ENCODE measurements at regions not wholly inside any gene's neighbourhood (a gene's known extent, or its start where the extent isn't known, plus 50 kb on each side); places are given as distances from the start of the nearest gene placed in this dataset.

GRCh38 chr18:38464024-38464423, 898.4 kb upstream of the CELF4 start:
- no peak for DNase-seq

- no peak for DNase-seq
Observed at GRCh38 chr18:38460657-38461056, 895.1 kb upstream of the CELF4 start.

DNA sequence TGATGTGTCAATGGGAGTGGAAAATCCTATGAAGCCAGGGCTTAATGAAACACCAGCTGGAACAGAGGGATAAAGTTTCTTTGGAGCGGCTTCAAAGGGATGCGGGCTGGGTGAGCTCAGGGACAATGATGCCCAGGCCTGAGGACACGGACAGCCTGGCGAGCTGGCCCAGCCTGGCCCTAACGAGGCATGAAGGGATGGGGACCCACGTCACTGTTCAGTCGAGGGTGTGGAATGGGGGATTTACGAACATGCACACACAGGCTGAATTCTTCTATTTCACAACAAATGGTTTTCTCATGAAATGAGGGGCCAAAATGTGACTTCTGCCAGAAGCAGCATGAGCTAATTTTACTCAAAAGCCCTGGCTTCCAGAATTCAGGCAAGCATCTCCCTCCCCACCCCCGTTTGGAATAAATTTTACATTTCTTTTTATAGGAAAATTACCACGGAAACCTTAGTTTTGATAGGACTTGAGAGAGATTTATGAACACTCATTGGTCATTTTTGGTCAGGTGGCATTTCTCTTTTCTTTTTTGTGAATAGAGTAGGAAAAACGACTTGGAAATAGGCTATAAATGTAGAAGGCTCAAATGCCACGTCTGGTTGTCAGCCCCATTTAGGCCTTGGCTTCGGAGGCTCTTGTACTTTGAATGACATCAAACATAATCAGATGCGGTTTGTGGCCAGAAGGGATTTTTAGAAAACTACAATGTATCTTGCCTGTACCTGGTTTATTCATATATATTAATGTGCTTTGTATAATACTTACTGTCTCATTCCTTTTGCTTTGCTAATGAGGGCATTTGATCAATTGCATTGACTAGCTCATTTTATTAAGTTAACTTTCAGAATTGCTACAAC, 893.8 kb upstream of the CELF4 start:
- no peak for DNase-seq

DNA sequence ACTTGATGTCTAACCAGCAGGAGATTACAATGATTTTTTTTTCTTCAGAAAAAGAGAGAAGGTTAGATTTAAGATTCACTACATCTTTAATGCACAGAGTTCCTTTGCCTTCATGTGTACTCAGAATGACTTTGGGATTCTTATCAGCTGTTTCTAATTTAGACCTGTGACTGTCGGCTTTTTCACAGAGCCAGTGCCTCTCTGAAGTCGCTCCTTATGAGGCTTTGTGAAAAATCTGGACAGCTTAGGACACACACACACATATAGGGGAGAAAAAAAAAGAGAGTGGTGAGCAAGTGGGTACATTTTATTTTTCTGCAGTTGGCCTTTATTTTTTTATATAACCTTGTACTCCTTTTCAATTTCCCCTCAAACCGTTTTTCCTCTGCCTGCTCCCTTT, 893.1 kb upstream of the CELF4 start:
- no peak for DNase-seq

DNA sequence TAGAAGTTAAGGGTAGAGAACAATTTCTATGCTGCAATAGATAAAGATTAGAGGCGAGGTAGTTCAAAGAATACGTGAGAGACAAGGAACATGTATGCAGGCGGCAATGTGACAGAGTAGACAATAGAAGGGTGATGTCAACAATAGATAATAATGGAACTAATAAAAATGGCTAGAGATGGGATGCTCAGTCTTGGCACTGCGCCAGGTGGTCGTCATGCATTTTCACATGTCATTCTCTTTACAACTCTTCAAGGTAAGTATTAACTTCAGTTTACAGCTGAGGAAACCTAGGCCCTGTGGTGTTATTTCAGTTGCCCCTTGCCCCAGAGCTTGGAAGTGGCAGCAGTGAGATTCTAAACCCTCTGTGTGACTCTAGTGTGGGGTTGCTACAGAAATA, 890.7 kb upstream of the CELF4 start:
- no peak for DNase-seq

DNA sequence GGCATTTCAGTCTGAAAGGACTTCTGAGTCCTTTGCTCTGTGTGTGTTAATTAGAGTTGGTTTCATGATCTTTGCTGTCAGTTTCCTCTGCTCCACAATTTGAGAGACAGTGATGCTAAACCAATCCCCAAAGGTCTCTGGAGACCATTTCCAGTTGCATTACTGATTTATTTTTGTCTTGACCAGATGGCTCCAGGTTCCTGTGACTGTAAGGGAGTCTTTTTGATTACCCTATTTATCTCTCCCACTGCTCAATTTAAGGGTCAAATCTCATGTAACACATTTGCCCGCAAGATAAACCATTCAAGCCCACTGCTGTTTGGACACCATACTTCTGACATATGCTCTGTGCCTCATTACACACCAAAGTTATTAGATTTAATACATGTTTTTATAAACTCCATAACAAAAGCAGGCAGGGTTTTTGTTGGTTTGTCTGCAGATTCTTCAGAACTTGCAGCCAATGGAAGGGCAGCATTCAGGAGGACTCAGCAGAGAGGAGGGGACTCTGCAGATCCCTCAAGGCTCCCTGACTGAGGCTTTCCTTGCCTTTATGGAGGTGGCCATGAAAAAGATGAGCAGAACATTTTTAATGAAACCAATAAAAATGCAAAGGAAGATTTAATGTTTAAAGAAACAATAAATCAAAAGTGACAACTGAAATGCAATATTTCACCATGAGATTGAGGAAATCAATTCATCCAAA, 889.3 kb upstream of the CELF4 start:
- no peak for DNase-seq

DNA sequence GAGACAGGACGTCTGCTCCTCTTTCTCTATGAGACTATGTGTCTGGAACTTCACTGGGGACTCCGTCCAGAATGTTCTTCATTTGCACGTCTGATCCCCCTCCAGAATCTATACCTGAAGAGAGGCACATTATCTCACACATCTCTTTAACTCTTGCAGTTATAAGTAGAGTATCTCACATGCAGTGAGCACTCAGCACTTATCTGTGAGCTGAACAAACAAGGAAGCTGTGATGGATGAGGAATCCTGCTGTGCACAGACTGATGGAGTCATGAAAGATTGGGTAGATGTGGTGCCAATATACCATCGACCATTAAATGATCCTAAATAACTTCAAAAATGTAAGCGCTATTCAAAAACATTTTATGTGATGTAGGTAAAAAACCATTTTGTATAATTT, 888.3 kb upstream of the CELF4 start:
- DNase-seq = no peak

GRCh38 chr18:38450876-38451275, 885.3 kb upstream of the CELF4 start:
- no peak for DNase-seq

GRCh38 chr18:38445804-38446145, 880.2 kb upstream of the CELF4 start:
- no peak for DNase-seq

DNA sequence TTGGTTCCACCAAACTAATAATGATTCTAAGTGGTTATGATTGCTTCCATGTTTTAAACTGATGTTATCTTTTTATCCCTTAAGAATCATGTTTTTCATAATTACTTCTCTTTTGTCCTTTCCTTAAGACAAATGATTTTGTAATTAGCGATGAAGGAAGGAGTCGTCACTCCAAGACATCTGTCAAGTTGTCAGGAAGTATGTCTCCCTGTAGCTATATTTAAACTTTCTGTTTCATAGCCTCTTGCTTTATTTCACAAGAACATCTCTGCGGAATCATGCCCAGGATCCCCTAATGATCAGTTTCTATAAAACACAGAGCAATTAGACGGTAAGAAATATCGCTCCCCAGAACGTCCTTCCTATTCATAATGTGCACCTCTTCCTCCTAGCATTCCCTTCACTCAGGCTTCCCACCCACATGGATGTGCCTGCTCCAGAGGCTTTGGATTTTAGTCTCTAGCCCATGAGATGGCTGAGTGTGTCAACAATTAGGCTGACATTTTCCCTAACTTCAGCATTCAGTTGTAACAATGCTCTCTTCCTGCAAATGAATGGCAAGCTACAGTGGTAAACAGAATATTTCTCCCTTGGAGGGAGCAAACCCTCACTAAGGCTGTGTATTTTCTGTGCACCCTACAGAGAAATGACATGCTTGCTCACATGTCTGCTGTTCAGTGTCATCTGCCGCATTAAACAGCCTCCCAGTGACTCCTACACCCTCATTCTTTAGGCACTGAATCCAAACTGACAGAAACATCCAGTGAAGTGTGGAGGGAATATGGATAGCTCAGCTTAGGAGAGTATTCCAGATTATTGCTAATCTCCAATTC, 879.6 kb upstream of the CELF4 start:
- no peak for DNase-seq

DNA sequence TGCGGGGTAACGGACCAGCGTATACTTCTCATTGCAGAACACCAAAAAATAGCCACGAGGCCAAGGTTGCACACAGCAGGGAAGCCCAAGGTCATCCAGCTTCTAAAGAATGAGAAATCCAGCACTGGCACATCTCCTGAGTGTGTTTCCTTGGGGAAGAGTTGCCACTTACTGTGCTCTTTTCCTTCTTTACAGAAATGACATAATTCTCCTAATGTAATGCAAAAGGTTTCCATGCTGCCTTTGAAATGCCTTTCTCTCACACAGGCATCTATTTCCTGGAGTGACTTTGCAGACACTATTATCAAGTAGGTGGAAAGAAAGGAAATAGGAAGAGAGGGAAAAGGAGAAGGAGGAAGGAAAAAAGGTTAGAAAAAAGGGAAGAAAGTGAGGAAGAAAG, 862.1 kb upstream of the CELF4 start:
- DNase-seq = no peak

DNA sequence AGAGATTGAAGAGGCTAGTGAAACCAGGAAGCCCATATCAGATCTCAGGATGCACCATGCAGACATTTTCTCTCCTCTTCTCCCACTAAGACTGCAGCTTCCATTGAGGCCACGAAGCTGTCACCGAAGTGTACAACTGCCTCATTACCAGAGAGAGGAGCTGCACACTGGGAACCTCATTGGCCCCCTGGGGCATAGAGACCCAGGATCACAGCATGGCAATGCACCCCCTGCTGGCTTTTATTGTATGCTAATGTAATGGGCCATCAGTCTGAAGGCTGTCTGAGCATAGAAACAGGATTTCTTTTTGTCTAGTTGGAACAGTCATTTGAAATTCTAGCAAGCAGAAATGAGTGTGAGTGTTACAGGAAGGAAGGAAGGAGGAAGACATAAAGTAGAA, 861.6 kb upstream of the CELF4 start:
- no peak for DNase-seq

DNA sequence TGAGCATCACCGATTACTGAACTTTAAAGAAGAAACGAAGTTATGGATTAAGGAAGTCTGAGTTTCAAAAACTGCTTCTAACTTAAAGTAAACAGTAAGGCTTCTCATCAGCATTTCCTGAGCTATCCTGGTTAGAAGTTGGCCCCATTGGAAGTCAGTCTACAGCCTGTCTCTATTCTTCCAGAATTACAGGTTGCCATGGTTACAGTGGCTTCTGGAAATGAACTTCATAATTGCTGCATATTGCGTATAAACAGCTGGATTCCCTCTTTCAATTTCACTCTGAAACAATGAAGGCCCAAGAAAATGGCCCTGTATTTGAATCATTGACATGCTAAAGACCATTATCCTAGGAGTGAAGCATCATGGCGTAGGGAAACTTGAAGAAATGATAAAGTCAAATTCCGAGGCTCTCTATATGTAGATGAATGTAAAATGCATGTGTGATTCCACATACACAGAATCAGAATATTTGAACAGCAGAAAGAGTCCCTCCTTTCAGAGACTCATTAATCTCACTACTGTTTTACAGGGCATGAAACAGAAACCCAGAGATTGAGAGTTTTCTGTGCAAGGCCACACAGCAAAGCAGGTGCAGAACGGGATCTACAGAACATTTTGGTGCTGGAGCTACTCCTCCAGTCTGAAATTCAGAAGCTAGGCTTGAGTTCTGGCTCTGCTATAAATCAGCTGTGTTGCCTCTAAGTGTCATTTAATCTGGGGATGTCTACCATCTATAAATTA, 856.4 kb upstream of the CELF4 start:
- DNase-seq = no peak

DNA sequence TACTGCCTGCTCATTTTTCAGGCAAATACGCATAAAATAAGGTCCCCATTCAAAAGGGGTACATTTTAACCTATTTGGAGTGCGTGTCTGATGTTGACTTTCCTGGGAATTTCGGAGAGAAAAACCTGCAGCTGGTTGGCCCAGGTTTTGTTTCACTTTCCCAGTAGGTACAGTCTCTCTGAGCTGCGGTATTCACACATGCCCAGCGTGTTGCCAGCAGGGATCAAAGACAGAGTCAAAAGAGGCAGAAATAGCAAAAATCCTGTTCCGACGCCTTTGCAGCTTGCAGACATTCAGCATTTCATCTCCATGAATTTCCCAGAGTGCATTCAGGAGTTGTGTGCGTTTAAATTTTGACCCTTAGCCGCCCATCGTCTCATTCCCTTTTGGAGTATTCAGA, 855.4 kb upstream of the CELF4 start:
- no peak for DNase-seq

DNA sequence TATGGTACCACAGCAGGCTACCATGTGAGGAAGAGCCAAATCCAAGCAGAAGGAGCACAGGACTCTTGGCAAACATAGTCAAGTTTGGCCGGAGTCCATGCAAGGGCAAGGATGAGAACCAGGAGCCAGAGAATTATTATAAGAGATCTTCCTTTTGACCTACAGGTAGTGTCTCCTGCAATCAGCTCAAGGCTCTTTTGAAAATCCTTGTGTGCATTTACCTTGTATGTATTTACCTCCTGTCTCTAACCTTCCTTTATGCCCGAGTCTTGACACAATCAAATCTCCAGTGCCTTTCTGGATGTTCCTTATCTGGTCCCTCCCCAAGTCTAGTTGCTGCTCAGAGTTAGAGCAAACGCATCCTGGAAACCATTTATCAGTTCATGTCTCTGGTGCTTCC, 855.0 kb upstream of the CELF4 start:
- no peak for DNase-seq

DNA sequence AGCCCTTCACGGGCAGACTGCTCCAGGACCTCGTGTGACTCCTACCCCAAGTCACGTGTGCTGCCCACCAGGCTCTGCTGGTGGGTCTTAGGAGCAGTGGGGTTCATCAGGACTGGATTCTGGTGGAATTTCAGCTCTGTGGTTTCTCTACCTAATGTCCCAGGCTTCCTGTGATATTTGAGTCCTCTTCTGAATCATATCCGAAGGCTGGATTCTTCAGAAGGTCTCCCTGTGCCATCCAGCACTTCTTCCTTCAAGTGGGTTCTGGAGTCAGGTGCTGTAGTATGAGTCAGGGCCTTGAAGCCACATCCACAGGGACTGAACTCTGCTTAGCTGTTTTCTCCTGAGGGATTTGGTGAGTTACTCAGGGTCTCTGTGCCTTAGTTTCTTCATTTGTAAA, 850.2 kb upstream of the CELF4 start:
- DNase-seq = no peak

GRCh38 chr18:38413193-38413592, 847.6 kb upstream of the CELF4 start:
- DNase-seq = no peak

- no peak for DNase-seq
Observed at GRCh38 chr18:38406607-38407006, 841.0 kb upstream of the CELF4 start.

DNA sequence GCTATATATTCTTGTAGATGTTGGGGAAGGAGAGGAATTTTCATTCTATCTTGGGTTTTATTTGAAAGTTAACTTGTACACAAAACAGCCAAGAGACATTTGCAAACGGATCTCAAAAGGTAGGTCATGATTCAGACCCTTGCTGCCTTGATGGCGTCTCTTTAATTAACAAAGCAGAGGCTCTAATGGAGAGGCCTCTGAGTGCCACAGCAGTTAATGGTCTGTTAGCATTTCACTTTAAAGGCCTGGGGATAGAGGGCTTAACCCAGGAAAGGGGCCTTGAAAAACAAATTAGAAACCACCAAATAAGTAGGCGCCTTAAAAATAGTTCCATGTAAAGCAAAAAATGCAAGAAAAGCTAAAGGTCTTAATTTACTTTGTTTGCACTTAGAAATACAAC, 836.9 kb upstream of the CELF4 start:
- DNase-seq = no peak

DNA sequence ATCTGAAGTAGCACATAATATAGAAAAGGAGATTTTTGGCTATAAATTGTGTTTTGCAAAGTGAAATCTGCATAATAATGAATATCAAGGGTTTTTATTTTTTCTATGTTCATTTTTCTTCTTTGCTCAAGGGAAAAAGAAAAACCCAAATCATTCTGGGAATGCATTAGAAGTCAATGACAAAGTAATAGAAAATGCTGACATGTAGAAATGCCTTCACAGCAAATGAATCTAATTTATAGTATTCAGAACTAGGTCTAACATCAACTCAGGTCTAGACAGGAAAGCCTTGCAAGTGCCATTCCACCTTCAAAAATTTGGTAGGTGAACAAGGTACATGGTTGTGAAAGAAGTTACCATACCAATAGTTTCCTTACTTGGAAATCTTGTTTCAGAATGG, 831.5 kb upstream of the CELF4 start:
- no peak for DNase-seq

DNA sequence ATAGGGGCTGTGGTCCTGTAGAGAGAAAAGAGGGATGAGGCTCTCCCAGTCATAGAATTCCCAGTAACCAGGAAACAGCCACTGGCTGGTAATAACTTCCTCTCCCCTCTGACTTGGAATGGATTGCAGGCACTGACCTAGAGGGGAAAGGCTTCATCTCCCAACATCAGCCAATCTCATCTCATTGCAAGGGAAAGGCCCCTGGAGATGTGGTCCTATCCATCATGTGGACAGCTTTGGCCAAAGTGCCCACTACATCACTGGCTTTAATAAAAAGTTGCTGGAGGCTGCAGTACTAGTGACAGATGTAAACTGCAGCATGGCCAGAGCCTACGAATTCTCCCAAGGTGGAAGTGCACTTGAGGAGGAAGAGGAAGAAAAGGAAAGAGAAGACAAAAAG, 820.5 kb upstream of the CELF4 start:
- no peak for DNase-seq

GRCh38 chr18:38369772-38370690, 804.4 kb upstream of the CELF4 start:
- DNase-seq = no peak

All from central memory CD4-positive, alpha-beta T cell (primary cell).